Activated CD8-positive, alpha-beta T cell treated with anti-CD3 and anti-CD28 coated beads for 36 hours (primary cell): ENCODE measurements at regions not wholly inside any gene's neighbourhood (a gene's known extent, or its start where the extent isn't known, plus 50 kb on each side); places are given as distances from the start of the nearest gene placed in this dataset.

Experiments
- ATAC-seq: fragments of 200-7000 bp; cut with Tn5 transposase; one replicate; pipeline ENCODE4 v1.10.0; 2021; ENCODE audit warnings: mild to moderate bottlenecking, moderate library complexity
- CTCF ChIA-PET: fragments of 350-600 bp; sonication (Branson Sonifier 250); formaldehyde crosslinking; loops from one replicate; lab custom pipeline; 2021; ENCODE audit warnings: antibody characterized with exemption; lab: Charles Lee
- POLR2A ChIA-PET: fragments of 350-600 bp; sonication (Branson Sonifier 250); formaldehyde crosslinking; loops from one replicate; lab custom pipeline; 2021; ENCODE audit warnings: antibody characterized with exemption; lab: Charles Lee
- DNase-seq: peaks from one replicate; pipeline ENCODE4 v3.0.0-alpha.2; 2020
- H3K27ac Mint-ChIP-seq: one replicate; pipeline ENCODE4 v1.8.0; 2021; ENCODE audit warnings: mild to moderate bottlenecking, mixed read lengths
- H3K27me3 Mint-ChIP-seq: one replicate; pipeline ENCODE4 v1.8.0; 2021; ENCODE audit warnings: mixed read lengths
- H3K36me3 Mint-ChIP-seq: one replicate; pipeline ENCODE4 v1.8.0; 2021; ENCODE audit warnings: low read depth, mixed read lengths
- H3K4me1 Mint-ChIP-seq: one replicate; pipeline ENCODE4 v1.8.0; 2021; ENCODE audit warnings: low read depth, mixed read lengths
- H3K4me3 Mint-ChIP-seq: one replicate; pipeline ENCODE4 v1.8.0; 2021; ENCODE audit warnings: mild to moderate bottlenecking, moderate library complexity, mixed read lengths
- H3K9me3 Mint-ChIP-seq: one replicate; pipeline ENCODE4 v1.8.0; 2021; ENCODE audit warnings: mixed read lengths
- intact Hi-C: fragments of 100-400 bp; cut with micrococcal nuclease; formaldehyde crosslinking; loops from one replicate; pipeline ENCODE4 v1.10.0; 2022
- TF ChIP-seq, protein P1 (sequence below): fragments of 200-600 bp; IDR thresholded peaks from one replicate; pipeline ENCODE4 v1.8.0; 2022; ENCODE audit warnings: antibody characterized with exemption, mild to moderate bottlenecking

- CTCF ChIA-PET = interaction anchor here (1.0 kb wide), 1 partner anchor 9 kb away, joined by 4 read pairs; no protein-coding TSS in a partner anchor
- TF ChIP-seq, protein P1, sequence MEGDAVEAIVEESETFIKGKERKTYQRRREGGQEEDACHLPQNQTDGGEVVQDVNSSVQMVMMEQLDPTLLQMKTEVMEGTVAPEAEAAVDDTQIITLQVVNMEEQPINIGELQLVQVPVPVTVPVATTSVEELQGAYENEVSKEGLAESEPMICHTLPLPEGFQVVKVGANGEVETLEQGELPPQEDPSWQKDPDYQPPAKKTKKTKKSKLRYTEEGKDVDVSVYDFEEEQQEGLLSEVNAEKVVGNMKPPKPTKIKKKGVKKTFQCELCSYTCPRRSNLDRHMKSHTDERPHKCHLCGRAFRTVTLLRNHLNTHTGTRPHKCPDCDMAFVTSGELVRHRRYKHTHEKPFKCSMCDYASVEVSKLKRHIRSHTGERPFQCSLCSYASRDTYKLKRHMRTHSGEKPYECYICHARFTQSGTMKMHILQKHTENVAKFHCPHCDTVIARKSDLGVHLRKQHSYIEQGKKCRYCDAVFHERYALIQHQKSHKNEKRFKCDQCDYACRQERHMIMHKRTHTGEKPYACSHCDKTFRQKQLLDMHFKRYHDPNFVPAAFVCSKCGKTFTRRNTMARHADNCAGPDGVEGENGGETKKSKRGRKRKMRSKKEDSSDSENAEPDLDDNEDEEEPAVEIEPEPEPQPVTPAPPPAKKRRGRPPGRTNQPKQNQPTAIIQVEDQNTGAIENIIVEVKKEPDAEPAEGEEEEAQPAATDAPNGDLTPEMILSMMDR = no peak
Observed at GRCh38 chr12:132404951-132405741, 75.8 kb upstream of the GALNT9 start.

GRCh38 chr12:132404435-132404855 lies 75.1 kb upstream of the GALNT9 start:
- POLR2A ChIA-PET = interaction anchor here (0.6 kb wide), 1 partner anchor 13 kb away, joined by 3 read pairs; no protein-coding TSS in a partner anchor
- ATAC-seq (no peak), DNase-seq (no peak)
- H3K27me3 Mint-ChIP-seq = peaks cover 6% of the 10 kb centered on the region
- intact Hi-C loops = no loop called here
- H3K4me3 Mint-ChIP-seq = no peak overlapping the region
- TF ChIP-seq, protein P1 = no peak
- no peaks in the 10 kb centered on the region for H3K9me3 Mint-ChIP-seq
- H3K27ac Mint-ChIP-seq = no peak overlapping the region
- H3K4me1 Mint-ChIP-seq = no peaks in the 10 kb centered on the region
- CTCF ChIA-PET = interaction anchor here (1.0 kb wide), 1 partner anchor 10 kb away, joined by 4 read pairs; no protein-coding TSS in a partner anchor
- no peaks in the 10 kb centered on the region for H3K36me3 Mint-ChIP-seq

More at GRCh38 chr12:132404951-132405741, 75.8 kb upstream of the GALNT9 start:
- H3K4me1 Mint-ChIP-seq = no peaks in the 10 kb centered on the region
- intact Hi-C loops = no loop called here
- H3K36me3 Mint-ChIP-seq = no peaks in the 10 kb centered on the region
- ATAC-seq = no peak
- no peak overlapping the region for H3K4me3 Mint-ChIP-seq
- peaks cover 5% of the 10 kb centered on the region for H3K27me3 Mint-ChIP-seq
- DNase-seq = no peak
- no peak overlapping the region for H3K27ac Mint-ChIP-seq
- POLR2A ChIA-PET = no interaction called here
- H3K9me3 Mint-ChIP-seq = no peaks in the 10 kb centered on the region

- TF ChIP-seq, protein P1 = no peak
- ChIA-PET CTCF (interaction anchor here (1.0 kb wide), 1 partner anchor 11 kb away, joined by 4 read pairs; no protein-coding TSS in a partner anchor), POLR2A (interaction anchor here (0.6 kb wide), 1 partner anchor 13 kb away, joined by 3 read pairs; no protein-coding TSS in a partner anchor)
- H3K27me3 Mint-ChIP-seq = peaks cover 6% of the 10 kb centered on the region
- ATAC-seq (no peak), DNase-seq (no peak)
- H3K4me1 Mint-ChIP-seq = no peaks in the 10 kb centered on the region
- H3K27ac Mint-ChIP-seq = no peak overlapping the region
- intact Hi-C loops = no loop called here
- H3K9me3 Mint-ChIP-seq = no peaks in the 10 kb centered on the region
- no peaks in the 10 kb centered on the region for H3K36me3 Mint-ChIP-seq
- H3K4me3 Mint-ChIP-seq = no peak overlapping the region
Observed at GRCh38 chr12:132403636-132404434, 74.4 kb upstream of the GALNT9 start.

GRCh38 chr12:132402831-132403416 lies 73.5 kb upstream of the GALNT9 start:
- intact Hi-C loops = no loop called here
- no peak for DNase-seq

More at GRCh38 chr12:132402831-132403416, 73.5 kb upstream of the GALNT9 start:
- H3K4me3 Mint-ChIP-seq = no peak overlapping the region
- ChIA-PET POLR2A (no interaction called here), CTCF (no interaction called here)
- no peaks in the 10 kb centered on the region for H3K4me1 Mint-ChIP-seq
- TF ChIP-seq, protein P1 = no peak
- H3K9me3 Mint-ChIP-seq = no peaks in the 10 kb centered on the region
- H3K27ac Mint-ChIP-seq = no peak overlapping the region
- no peaks in the 10 kb centered on the region for H3K36me3 Mint-ChIP-seq
- peaks cover 10% of the 10 kb centered on the region for H3K27me3 Mint-ChIP-seq
- no peak for ATAC-seq
